Anterior cingulate cortex (tissue), 58 donors: ENCODE measurements at regions not wholly inside any gene's neighbourhood (a gene's known extent, or its start where the extent isn't known, plus 50 kb on each side); places are given as distances from the start of the nearest gene placed in this dataset.
A peak's percentile ranks its signal among the peaks of the same experiment; 100 is the strongest.
"Not testable (repeated sequence)": the region's sequence is repeated elsewhere in the genome, so short reads cannot be mapped to it uniquely, and the experiment has no call there.

ENCODE experiments used
- DNase-seq, 58 donors: peaks; one replicate each; lab custom pipeline; 2025; lab: John Stamatoyannopoulos, UW

GRCh38 chr17:21470422-21470821, 94.3 kb downstream of the KCNJ12 start:
- not testable (repeated sequence) for DNase-seq

- no peak for DNase-seq
Measured at GRCh38 chr17:21470861-21471260, 94.7 kb downstream of the KCNJ12 start.

DNA sequence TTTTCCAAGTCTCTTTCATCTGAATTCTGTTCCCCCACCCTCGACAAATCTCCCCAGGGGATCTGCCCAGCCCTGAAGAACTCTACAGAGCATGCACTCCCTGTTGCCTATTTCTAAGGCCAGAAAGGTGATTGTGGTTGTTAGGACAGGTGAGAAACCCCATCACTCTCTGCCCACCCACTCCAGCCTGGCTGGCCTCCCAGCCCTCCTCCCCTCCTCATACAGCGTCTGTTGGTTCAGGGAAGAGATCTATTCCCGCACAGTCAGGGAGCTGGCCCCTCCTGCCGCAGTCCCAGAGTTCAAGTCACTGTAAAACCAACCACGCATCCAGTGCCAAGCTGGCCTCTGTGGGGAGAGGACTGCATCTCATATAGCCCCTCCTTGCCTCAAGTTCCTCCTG, 98.7 kb downstream of the KCNJ12 start:
- DNase-seq = no peak

DNA sequence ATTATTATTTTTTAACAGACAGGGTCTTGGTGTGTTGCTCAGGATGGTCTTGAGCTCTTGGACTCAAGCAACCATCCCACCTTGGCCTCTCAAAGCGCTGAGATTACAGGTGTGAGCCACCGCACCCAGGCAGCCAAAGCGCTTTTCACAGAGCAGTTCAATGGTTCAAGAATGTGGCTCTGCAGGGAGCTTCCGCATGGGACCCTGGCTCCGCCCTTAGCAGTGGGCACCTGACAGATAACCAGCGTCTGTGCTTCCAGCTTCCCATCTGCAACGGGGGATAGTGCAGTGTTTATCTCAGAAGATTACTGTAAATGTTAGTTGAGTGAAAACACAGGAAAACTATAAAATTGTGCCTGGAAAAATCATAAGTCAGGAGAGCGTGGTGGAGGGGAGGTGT, 99.4 kb downstream of the KCNJ12 start:
- DNase-seq = no peak

GRCh38 chr17:21476867-21477266, 100.7 kb downstream of the KCNJ12 start:
- no peak for DNase-seq

GRCh38 chr17:21482189-21482865, 106.2 kb downstream of the KCNJ12 start:
- DNase-seq = no peak

DNA sequence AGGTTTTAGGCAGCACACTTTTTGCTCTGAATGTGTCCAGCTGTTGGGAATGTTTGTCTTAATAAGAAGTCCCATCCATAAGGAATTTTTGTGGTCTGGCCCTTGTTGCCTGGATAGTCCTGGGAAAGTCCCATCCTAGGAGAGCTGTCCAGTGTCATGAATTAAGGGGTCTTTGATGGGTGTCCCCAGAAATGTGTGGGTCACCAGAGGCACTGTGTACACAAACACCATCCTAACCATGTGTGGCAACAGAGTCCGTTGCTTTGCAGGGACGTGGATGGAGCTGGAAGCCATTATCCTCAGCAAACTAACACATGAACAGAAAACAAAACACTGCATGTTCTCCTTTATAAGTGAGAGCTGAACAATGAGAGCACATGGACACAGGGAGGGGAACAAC, 111.9 kb downstream of the KCNJ12 start:
- DNase-seq = not testable (repeated sequence)

DNA sequence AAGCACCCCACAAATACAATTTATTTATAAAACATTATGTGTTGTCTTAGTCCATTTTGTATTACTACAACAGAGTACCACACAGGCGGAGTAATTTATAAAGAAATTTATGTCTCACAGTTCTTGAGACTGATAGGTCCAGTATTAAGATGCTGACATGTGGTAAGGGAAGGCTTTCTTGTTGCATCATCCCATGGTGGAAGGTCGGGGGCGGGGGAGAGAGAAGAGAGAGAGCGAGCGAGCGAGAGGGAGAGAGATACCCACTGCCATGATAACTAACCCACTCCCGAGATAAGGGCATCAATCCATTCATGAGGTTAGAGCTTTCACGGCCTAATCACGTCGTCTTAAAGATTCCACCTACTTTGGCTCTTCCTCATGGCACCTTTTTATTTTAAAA, 117.8 kb downstream of the KCNJ12 start:
- DNase-seq = no peak

DNA sequence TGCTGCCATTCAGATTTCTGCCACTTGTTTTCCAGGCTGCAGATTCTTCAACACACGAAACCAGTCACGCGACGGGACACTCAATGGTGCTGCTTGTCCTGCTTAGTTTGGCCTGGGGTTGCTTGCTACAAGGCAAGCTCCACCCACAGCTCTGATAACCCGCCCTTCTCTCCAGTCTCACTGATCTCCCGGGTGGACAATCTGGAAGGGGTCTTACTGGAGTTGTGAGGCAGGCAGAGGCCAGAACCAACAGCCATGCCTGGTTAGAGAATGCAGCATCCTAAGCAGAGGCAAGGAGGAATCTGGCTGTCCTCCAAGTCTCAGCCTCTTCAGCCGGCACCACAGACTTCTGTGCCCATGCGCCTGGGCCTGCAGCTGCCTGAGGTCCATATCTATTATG, 119.1 kb downstream of the KCNJ12 start:
- DNase-seq = peak in 7 of 58 donors; percentile 6 to 37 (median 11)

DNA sequence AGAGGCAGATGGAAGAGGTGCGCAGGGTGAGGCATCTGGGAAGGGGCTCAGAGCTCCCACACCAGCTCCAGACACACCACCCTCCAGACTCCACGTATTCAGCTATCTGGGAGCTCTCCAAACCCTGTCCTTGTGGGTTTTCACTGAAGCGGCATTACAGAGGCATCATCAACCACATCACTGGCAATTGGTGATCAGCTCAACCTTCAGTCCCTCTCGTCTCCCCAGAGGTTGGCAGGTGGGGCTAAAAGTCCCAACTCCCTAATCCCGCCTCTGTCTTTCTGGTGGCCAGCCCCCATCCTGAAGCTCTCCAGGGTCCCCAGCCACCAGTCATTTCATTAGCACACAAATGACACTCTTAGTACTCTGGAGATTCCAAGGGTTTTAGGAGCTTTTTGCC, 123.9 kb downstream of the KCNJ12 start:
- DNase-seq = no peak

GRCh38 chr17:21501927-21502700, 126.0 kb downstream of the KCNJ12 start:
- DNase-seq = peak in 2 of 58 donors; percentile 11 to 40

DNA sequence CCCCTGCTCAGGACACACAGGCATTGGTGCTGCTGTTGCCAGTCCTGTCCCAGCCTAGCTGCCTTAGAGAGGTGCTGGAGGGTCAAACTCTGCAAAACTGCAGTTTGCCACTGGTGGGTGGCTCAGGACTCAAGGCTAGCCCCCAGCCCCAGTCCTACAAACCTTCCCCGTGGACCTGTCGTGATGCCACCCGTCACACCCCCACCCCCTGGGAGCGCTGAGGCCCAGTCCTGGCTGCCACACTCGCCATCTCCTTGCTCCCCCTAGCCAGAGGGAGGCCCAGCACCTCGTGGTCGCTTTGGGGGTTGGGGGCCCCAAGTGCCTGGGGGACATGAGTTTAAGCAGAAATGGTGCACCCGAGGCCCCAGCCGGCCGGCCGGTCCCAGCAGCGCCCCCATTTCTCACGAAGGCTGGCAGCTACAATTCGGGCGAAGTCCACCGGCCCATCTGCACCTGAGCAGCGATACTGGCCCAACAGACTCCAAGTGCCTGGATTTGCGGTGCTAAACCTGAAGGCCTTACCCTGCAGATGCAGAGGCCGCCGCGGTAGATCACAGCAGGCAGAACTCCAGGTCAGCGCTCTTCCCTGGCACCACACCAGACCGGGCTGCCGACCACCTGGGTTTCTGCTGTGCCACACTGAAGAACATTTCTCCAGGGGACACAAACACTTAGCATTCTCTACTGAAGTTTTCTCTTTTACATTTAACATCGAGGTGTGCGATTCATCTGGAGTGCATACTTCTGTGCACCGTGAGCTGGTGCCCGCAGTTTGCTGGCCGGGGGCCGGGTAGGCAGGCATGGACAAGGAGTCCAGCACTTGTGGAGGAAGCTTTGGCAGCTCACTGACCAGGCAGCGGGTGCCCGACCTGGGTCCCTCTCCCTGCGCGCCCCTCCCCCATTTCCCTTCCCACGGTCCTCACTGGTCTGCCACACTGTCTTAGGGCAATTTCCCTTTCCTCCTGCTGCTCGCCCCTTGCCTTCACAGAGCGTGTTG, 130.0 kb downstream of the KCNJ12 start:
- DNase-seq = no peak

DNA sequence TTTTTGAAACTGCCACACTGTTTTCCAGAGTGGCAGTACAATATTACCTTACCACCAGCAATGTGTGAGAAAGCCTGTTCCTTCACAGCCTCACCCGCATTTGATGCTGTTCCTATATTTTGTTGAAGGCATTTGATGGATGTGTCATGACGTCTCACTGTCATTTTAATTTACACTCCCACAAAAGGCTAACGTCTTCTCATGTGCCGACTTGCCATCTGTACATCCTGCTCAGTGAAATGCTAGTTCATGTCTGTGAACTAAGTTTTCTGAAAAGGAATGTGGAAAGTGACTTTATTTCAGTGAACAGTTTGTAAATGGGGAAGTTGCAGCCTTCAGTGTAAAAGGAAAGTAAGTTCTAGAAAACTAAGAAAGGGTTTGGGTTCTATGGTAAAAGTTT, 131.6 kb downstream of the KCNJ12 start:
- DNase-seq = not testable (repeated sequence)

DNA sequence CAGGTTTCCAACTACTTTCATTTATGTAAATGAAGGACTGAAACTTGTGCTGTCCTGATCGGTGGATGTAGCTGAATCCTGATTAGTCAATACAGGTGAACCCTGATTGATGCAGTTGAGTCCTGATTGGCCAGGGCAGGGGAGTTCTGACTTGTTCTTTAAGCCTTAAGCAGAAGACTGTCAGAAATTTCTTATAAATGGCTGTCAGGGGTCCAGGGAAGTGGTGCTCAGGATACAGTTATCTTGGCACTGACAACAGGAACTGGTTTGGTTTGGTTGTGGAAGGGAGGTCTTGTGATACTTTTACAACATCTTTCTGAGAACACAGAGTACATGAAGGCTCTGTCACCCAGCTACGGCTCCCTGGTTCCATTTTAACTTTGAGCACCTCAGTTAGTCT, 132.1 kb downstream of the KCNJ12 start:
- no peak for DNase-seq

- not testable (repeated sequence) for DNase-seq
Measured at GRCh38 chr17:21509356-21509755, 133.2 kb downstream of the KCNJ12 start.

DNA sequence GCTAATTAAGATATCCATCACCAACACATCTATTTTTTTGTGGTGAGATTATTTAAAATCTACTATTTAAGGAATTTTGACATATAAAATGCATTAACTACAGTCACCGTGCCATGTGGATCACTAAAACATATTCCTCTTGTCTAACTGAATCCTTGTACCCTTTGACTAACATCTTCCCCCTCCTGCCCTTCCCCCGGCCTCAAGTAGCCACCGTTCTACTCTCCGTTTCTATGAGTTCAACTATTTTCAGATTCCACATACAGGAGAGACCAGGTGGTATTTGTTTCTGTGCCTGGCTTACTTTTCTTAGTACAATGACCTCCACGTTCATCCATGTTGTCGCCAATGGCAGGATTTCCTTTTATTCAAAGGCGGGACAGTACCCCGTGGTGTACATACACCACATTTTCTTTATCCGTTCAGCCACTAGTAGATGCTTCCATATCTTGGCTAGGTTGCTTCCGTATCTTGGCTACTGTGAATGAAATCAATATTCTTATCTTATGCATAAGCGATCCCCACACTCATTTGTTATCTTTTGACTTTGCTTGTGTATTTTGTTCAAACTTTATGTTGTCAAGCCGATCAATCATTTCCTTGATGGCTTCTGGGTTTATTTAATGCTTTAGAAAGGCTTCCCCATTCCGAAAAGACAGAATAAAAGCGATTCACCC, 134.7 kb downstream of the KCNJ12 start:
- no peak for DNase-seq

GRCh38 chr17:21511363-21512195, 135.4 kb downstream of the KCNJ12 start:
- peak in 57 of 58 donors; percentile 27 to 85 (median 68) for DNase-seq

DNA sequence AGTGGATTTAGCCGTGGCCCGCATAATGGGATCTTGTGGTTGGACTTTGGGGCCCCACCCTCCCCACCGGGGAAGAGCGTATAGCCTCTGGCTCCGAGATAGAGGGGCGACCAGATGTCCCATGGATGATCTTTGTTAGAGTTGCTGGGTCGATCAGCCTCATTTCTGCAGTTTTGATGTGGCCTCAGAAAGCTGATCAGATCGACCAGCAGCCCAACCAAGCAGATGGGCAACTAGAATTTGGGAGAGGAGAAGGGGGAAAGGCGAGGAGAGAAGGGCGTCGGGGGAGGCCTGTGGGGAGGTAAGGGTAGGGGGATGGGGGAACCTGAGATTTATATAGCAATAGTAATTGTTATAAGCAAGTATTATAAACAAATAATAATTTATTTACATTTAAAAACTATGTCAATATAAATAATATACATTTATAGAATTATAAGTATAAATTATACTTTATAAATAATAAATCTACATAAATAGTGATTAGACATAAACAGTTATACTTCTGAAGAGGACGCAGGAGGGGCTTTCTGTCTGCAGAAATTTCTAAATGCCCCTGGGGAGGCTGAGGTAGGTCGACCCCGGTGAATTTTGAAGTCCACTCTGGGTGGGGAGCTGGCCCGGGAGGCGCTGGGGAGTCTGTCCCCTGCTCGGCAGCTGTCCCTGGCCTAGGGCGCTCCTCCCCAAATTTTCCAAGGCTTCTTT, 136.3 kb downstream of the KCNJ12 start:
- DNase-seq = no peak
